ENCODE measurements at regions not wholly inside any gene's neighbourhood (a gene's known extent, or its start where the extent isn't known, plus 50 kb on each side); places are given as distances from the start of the nearest gene placed in this dataset.

DNA sequence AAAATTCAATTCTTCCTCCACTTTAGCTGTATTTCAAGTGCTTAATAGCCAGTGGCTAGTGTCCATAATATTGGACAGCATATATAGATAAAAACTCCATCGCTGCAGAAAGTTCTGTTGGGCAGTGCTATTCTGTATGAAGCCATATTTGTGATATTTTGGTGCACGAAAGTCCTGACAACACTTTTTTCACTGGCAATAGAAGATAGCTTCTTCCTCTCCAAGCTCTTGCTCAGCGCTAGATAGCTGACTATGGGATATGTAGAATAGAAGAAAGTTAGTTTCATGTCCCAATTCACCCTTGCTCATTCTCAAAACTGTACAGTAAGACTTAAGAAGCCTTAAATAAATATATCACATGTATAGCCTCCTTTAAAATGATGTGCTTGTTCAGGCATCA, 269.9 kb downstream of the TLR4 start:
- TF ChIP-seq, protein P1, sequence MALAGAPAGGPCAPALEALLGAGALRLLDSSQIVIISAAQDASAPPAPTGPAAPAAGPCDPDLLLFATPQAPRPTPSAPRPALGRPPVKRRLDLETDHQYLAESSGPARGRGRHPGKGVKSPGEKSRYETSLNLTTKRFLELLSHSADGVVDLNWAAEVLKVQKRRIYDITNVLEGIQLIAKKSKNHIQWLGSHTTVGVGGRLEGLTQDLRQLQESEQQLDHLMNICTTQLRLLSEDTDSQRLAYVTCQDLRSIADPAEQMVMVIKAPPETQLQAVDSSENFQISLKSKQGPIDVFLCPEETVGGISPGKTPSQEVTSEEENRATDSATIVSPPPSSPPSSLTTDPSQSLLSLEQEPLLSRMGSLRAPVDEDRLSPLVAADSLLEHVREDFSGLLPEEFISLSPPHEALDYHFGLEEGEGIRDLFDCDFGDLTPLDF (CRISPR knock-in tag; IDR thresholded peaks at IDR 0.05): no peak
- TF ChIP-seq ZNF138 (CRISPR knock-in tag; conservative IDR thresholded peaks at IDR 0.05): no peak
- TF ChIP-seq ZNF423 (CRISPR knock-in tag; IDR thresholded peaks at IDR 0.05): no peak
- TF ChIP-seq FOXP1 (CRISPR knock-in tag; IDR thresholded peaks at IDR 0.05; ENCODE audit: borderline replicate concordance): no peak
- TF ChIP-seq, protein P2, sequence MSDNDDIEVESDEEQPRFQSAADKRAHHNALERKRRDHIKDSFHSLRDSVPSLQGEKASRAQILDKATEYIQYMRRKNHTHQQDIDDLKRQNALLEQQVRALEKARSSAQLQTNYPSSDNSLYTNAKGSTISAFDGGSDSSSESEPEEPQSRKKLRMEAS (CRISPR knock-in tag; IDR thresholded peaks at IDR 0.05): no peak
- TF ChIP-seq, protein P3, sequence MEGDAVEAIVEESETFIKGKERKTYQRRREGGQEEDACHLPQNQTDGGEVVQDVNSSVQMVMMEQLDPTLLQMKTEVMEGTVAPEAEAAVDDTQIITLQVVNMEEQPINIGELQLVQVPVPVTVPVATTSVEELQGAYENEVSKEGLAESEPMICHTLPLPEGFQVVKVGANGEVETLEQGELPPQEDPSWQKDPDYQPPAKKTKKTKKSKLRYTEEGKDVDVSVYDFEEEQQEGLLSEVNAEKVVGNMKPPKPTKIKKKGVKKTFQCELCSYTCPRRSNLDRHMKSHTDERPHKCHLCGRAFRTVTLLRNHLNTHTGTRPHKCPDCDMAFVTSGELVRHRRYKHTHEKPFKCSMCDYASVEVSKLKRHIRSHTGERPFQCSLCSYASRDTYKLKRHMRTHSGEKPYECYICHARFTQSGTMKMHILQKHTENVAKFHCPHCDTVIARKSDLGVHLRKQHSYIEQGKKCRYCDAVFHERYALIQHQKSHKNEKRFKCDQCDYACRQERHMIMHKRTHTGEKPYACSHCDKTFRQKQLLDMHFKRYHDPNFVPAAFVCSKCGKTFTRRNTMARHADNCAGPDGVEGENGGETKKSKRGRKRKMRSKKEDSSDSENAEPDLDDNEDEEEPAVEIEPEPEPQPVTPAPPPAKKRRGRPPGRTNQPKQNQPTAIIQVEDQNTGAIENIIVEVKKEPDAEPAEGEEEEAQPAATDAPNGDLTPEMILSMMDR (IDR thresholded peaks at IDR 0.05): no peak
- TF ChIP-seq NR3C1 (CRISPR knock-in tag; conservative IDR thresholded peaks at IDR 0.05; ENCODE audit: low read depth): no peak

Measured in WTC11 (cell line).